Stimulated activated CD8-positive, alpha-beta memory T cell treated with anti-CD3 and anti-CD28 coated beads, Interleukin-4, amount 100 ng/mL, for 1 hour (primary cell): ENCODE measurements at regions not wholly inside any gene's neighbourhood (a gene's known extent, or its start where the extent isn't known, plus 50 kb on each side); places are given as distances from the start of the nearest gene placed in this dataset.

Experiments used
- DNase-seq, 2 donors: peaks; one replicate each; pipeline ENCODE4 v3.0.0-alpha.2; 2020; ENCODE audit warnings: low read depth in 2 of 2, low spot score in 1 of 2

GRCh38 chr2:121085801-121086200 lies 199.2 kb downstream of the TFCP2L1 start:
- no peak for DNase-seq

- DNase-seq, result no peak
Measured at GRCh38 chr2:121086450-121086849, 198.6 kb downstream of the TFCP2L1 start.

GRCh38 chr2:121087117-121087516 lies 197.9 kb downstream of the TFCP2L1 start:
- DNase-seq, result no peak

- no peak for DNase-seq
Measured at GRCh38 chr2:121088251-121089165, 196.5 kb downstream of the TFCP2L1 start.

GRCh38 chr2:121089166-121089510 lies 195.9 kb downstream of the TFCP2L1 start:
- DNase-seq, result no peak

GRCh38 chr2:121090088-121090715 lies 194.8 kb downstream of the TFCP2L1 start:
- DNase-seq, result no peak

- DNase-seq, result no peak
Measured at GRCh38 chr2:121092095-121092494, 192.9 kb downstream of the TFCP2L1 start.

GRCh38 chr2:121093692-121094091 lies 191.3 kb downstream of the TFCP2L1 start:
- no peak for DNase-seq

- DNase-seq, result no peak
Measured at GRCh38 chr2:121094101-121094500, 190.9 kb downstream of the TFCP2L1 start.

GRCh38 chr2:121094845-121095244 lies 190.2 kb downstream of the TFCP2L1 start:
- no peak for DNase-seq

- DNase-seq, result no peak
Measured at GRCh38 chr2:121095257-121096080, 189.5 kb downstream of the TFCP2L1 start.

GRCh38 chr2:121096611-121097010 lies 188.4 kb downstream of the TFCP2L1 start:
- DNase-seq, result no peak

- no peak for DNase-seq
Measured at GRCh38 chr2:121098556-121098955, 186.4 kb downstream of the TFCP2L1 start.

- no peak for DNase-seq
Measured at GRCh38 chr2:121099329-121100290, 185.4 kb downstream of the TFCP2L1 start.

GRCh38 chr2:121101093-121101715 lies 183.8 kb downstream of the TFCP2L1 start:
- DNase-seq, result no peak

- DNase-seq, result no peak
Measured at GRCh38 chr2:121102941-121103340, 182.1 kb downstream of the TFCP2L1 start.

GRCh38 chr2:121103960-121104359 lies 181.0 kb downstream of the TFCP2L1 start:
- no peak for DNase-seq

GRCh38 chr2:121104721-121105141 lies 180.3 kb downstream of the TFCP2L1 start:
- no peak for DNase-seq

- no peak for DNase-seq
Measured at GRCh38 chr2:121110924-121111323, 174.1 kb downstream of the TFCP2L1 start.

GRCh38 chr2:121118951-121119350 lies 166.1 kb downstream of the TFCP2L1 start:
- no peak for DNase-seq
